Osteocyte (in vitro differentiated cells): ENCODE measurements at regions not wholly inside any gene's neighbourhood (a gene's known extent, or its start where the extent isn't known, plus 50 kb on each side); places are given as distances from the start of the nearest gene placed in this dataset.

Source experiments
- DNase-seq: peaks from one replicate; pipeline ENCODE4 v3.0.0; 2021; ENCODE audit warnings: mixed read lengths; ENCODE audit not compliant: unreplicated experiment; ENCODE audit errors: extremely low spot score
- H3K27ac Mint-ChIP-seq: one replicate; pipeline ENCODE4 v1.8.0; 2021; ENCODE audit warnings: mild to moderate bottlenecking, mixed read lengths; ENCODE audit not compliant: unreplicated experiment
- H3K27me3 Mint-ChIP-seq: one replicate; pipeline ENCODE4 v1.8.0; 2021; ENCODE audit warnings: mixed read lengths; ENCODE audit not compliant: unreplicated experiment
- H3K36me3 Mint-ChIP-seq: one replicate; pipeline ENCODE4 v1.8.0; 2021; ENCODE audit warnings: mixed read lengths; ENCODE audit not compliant: unreplicated experiment
- H3K4me1 Mint-ChIP-seq: one replicate; pipeline ENCODE4 v1.8.0; 2021; ENCODE audit warnings: mixed read lengths; ENCODE audit not compliant: unreplicated experiment
- H3K4me3 Mint-ChIP-seq: one replicate; pipeline ENCODE4 v1.8.0; 2021; ENCODE audit warnings: mild to moderate bottlenecking, moderate library complexity, mixed read lengths; ENCODE audit not compliant: unreplicated experiment
- H3K9me3 Mint-ChIP-seq: one replicate; pipeline ENCODE4 v1.8.0; 2021; ENCODE audit warnings: mixed read lengths; ENCODE audit not compliant: unreplicated experiment
- CTCF ChIP-seq: fragments of 200-600 bp; sonication (generic); IDR thresholded peaks from 2 replicates; pipeline ENCODE4 v1.5.0; 2021; ENCODE audit warnings: antibody characterized with exemption, mild to moderate bottlenecking, moderate library complexity

GRCh38 chr16:85445779-85446222 lies 167.3 kb upstream of the GSE1 start:
- H3K27me3 Mint-ChIP-seq = no peaks in the 10 kb centered on the region
- H3K27ac Mint-ChIP-seq = no peak overlapping the region
- no peak overlapping the region for H3K4me3 Mint-ChIP-seq
- H3K9me3 Mint-ChIP-seq = no peaks in the 10 kb centered on the region
- H3K4me1 Mint-ChIP-seq = peaks cover 4% of the 10 kb centered on the region
- no peak for TF ChIP-seq CTCF
- no peaks in the 10 kb centered on the region for H3K36me3 Mint-ChIP-seq
- no peak for DNase-seq

- no peak for TF ChIP-seq CTCF
- Mint-ChIP-seq H3K4me1 (peaks cover 4% of the 10 kb centered on the region), H3K27me3 (no peaks in the 10 kb centered on the region), H3K9me3 (no peaks in the 10 kb centered on the region), H3K36me3 (no peaks in the 10 kb centered on the region), H3K27ac (no peak overlapping the region), H3K4me3 (no peak overlapping the region)
- no peak for DNase-seq
Measured at GRCh38 chr16:85446951-85447692, 166.0 kb upstream of the GSE1 start.

- H3K4me3 Mint-ChIP-seq = no peak overlapping the region
- no peaks in the 10 kb centered on the region for H3K9me3 Mint-ChIP-seq
- no peaks in the 10 kb centered on the region for H3K36me3 Mint-ChIP-seq
- H3K4me1 Mint-ChIP-seq = peaks cover 5% of the 10 kb centered on the region
- no peaks in the 10 kb centered on the region for H3K27me3 Mint-ChIP-seq
- no peak for DNase-seq
- H3K27ac Mint-ChIP-seq = no peak overlapping the region
- no peak for TF ChIP-seq CTCF
Measured at GRCh38 chr16:85447693-85448313, 165.3 kb upstream of the GSE1 start.

- Mint-ChIP-seq H3K4me1 (peaks cover 8% of the 10 kb centered on the region), H3K4me3 (no peak overlapping the region), H3K9me3 (no peaks in the 10 kb centered on the region), H3K27me3 (no peaks in the 10 kb centered on the region), H3K27ac (no peak overlapping the region), H3K36me3 (no peaks in the 10 kb centered on the region)
- no peak for DNase-seq
- TF ChIP-seq CTCF = no peak
Measured at GRCh38 chr16:85448557-85449190, 164.4 kb upstream of the GSE1 start.
